Tibial nerve (tissue), 4 donors: ENCODE measurements at regions not wholly inside any gene's neighbourhood (a gene's known extent, or its start where the extent isn't known, plus 50 kb on each side); places are given as distances from the start of the nearest gene placed in this dataset.

Experiments used
- EP300 ChIP-seq, 2 donors: sonication (generic); formaldehyde crosslinking; IDR thresholded peaks; one replicate each; pipeline ENCODE4 v1.6.1; 2017; ENCODE audit warnings: antibody characterized with exemption in 2 of 2, mild to moderate bottlenecking in 1 of 2
- TF ChIP-seq, protein P1 (sequence below), 5 experiments: fragments of 200-600 bp in 3 of 5; fragments of 450-650 bp in 2 of 5; sonication (generic) in 3 of 5; IDR thresholded peaks; one replicate each; pipeline ENCODE4 v1.5.1; 2016 to 2019; ENCODE audit warnings: antibody characterized with exemption in 5 of 5, mild to moderate bottlenecking in 3 of 5, moderate library complexity in 2 of 5

GRCh38 chr15:62909257-62909656, 133.3 kb upstream of the TPM1 start:
- TF ChIP-seq EP300 (IDR thresholded peaks at IDR 0.05) = no peak
- TF ChIP-seq, protein P1, sequence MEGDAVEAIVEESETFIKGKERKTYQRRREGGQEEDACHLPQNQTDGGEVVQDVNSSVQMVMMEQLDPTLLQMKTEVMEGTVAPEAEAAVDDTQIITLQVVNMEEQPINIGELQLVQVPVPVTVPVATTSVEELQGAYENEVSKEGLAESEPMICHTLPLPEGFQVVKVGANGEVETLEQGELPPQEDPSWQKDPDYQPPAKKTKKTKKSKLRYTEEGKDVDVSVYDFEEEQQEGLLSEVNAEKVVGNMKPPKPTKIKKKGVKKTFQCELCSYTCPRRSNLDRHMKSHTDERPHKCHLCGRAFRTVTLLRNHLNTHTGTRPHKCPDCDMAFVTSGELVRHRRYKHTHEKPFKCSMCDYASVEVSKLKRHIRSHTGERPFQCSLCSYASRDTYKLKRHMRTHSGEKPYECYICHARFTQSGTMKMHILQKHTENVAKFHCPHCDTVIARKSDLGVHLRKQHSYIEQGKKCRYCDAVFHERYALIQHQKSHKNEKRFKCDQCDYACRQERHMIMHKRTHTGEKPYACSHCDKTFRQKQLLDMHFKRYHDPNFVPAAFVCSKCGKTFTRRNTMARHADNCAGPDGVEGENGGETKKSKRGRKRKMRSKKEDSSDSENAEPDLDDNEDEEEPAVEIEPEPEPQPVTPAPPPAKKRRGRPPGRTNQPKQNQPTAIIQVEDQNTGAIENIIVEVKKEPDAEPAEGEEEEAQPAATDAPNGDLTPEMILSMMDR (IDR thresholded peaks at IDR 0.05) = no peak
